GM12891 (cell line): ENCODE measurements at regions not wholly inside any gene's neighbourhood (a gene's known extent, or its start where the extent isn't known, plus 50 kb on each side); places are given as distances from the start of the nearest gene placed in this dataset.
"Not testable (repeated sequence)": the region's sequence is repeated elsewhere in the genome, so short reads cannot be mapped to it uniquely, and the experiment has no call there.

Experiments
- DNase-seq: peaks from one replicate; pipeline ENCODE4 v3.0.0; 2011; ENCODE audit warnings: low spot score; ENCODE audit not compliant: insufficient read length
- FAIRE-seq: peaks from 2 replicates; lab custom pipeline; 2011; peaks lifted over from hg19 to GRCh38; lab: Jason Lieb, UNC
- PAX5 ChIP-seq: IDR thresholded peaks from 2 replicates; pipeline ENCODE4 v1.6.1; 2011; ENCODE audit warnings: low read length, moderate library complexity, mild to moderate bottlenecking; ENCODE audit not compliant: insufficient read depth, severe bottlenecking
- POLR2A ChIP-seq: IDR thresholded peaks from 2 replicates; pipeline ENCODE4 v1.6.1; 2011; ENCODE audit warnings: low read depth, low read length, control low read depth
- POLR2AphosphoS5 ChIP-seq: IDR thresholded peaks from 2 replicates; pipeline ENCODE4 v1.6.1; 2011; ENCODE audit warnings: low read depth, low read length, control low read depth
- POU2F2 ChIP-seq: IDR thresholded peaks from 2 replicates; pipeline ENCODE4 v1.6.1; 2011; ENCODE audit warnings: low read depth, mild to moderate bottlenecking, control low read depth, low read length, moderate library complexity
- SPI1 ChIP-seq: IDR thresholded peaks from 2 replicates; pipeline ENCODE4 v1.6.1; 2011; ENCODE audit warnings: low read depth, low read length, control low read depth
- TAF1 ChIP-seq: IDR thresholded peaks from 2 replicates; pipeline ENCODE4 v1.6.1; 2011; ENCODE audit warnings: low read depth, low read length, control low read depth

DNA sequence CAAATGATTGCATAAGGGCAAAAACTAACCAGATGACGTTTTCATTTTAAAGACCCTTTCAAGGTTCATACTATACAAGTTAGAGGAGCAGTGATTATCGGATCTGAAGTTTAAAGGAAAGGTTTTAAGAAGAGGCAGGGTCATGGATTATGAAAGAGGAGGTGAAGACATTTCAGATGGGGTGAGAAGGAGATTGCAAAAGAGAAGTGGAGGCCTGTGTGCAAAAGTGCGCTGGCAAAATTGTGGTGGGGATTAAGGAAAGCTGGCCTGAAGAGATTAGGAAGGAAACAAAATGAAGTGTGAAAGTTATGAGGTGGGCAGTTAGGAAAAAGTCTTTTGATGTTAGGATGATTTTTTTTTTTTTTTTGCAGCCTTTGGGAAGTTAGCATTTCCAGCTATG is 935.7 kb upstream of the FAM98A start:
- DNase-seq (no peak), FAIRE-seq (no peak)
- TF ChIP-seq PAX5 (no peak), POLR2AphosphoS5 (no peak), TAF1 (no peak), SPI1 (no peak), POLR2A (no peak), POU2F2 (no peak)

DNA sequence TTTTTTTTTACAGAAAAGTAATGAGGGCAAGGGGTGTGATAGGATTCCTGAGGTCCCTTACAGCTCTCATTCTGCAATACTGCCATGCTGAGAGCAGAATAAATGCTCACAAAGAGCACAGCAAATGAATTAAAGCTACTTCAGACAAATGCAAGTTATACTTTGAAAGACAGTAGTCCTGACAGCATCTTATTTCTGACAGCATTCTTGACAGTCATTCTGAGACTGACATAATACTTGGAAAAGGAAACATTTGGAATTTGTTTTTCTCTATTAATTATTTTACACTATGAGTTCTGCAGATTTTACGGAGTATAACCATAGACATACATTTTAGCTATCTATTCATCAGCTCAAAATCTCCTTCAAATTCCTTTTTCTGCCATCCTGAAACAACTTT is 935.2 kb upstream of the FAM98A start:
- DNase-seq (no peak), FAIRE-seq (no peak)
- TF ChIP-seq POLR2AphosphoS5 (no peak), POLR2A (no peak), PAX5 (no peak), SPI1 (no peak), POU2F2 (no peak), TAF1 (no peak)

DNA sequence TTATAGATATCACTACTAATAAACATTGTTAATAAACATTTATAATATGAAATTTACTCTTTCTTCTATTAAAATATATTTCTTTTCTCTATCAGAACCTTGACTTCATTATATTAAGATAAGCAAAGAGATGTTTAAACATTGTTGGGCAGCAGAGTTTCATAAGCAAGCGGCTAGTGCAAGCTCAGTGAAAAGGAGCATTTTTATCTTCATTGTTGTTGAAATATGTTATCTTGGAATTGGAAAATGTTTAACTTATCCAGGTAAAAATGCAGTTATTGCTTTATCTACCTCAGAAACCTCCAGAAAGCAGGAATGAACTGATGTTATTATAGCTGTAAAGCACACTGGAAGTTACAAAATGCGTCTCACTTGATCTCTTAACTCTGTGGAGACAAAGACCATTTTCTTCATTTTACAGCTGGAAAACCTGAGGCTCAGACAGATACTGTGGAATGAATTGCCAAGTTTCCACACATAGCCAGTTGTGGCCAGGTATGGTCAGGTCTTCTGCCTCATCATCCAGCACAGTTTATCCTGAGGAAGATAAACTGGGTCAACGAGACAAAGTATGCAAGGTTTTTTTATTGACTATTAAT is 934.6 kb upstream of the FAM98A start:
- DNase-seq (no peak), FAIRE-seq (no peak)
- TF ChIP-seq SPI1: no peak
- no peak for TF ChIP-seq POLR2AphosphoS5
- no peak for TF ChIP-seq PAX5

DNA sequence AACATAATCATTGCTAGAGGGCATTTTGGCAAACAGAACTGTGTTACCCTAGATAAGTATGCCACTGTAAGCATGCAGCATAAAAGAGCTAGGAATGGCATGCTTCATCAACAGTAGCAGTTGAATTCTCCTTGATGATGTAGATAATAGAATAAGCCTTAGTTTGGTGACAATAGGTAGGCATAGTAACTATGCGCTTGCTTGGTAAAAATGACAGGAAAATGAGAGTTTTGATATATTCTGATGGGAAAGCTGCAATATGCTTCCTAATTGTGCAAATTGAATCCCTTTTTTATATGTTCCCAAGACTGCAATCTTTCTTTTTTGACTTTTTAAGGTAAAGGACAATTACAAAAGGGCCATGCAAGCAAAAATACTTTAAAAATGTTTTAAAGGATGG is 930.9 kb upstream of the FAM98A start:
- no peak for TF ChIP-seq SPI1
- TF ChIP-seq POLR2AphosphoS5: no peak
- TF ChIP-seq TAF1: no peak
- TF ChIP-seq PAX5: no peak
- no peak for TF ChIP-seq POU2F2
- no peak for TF ChIP-seq POLR2A
- FAIRE-seq: no peak

DNA sequence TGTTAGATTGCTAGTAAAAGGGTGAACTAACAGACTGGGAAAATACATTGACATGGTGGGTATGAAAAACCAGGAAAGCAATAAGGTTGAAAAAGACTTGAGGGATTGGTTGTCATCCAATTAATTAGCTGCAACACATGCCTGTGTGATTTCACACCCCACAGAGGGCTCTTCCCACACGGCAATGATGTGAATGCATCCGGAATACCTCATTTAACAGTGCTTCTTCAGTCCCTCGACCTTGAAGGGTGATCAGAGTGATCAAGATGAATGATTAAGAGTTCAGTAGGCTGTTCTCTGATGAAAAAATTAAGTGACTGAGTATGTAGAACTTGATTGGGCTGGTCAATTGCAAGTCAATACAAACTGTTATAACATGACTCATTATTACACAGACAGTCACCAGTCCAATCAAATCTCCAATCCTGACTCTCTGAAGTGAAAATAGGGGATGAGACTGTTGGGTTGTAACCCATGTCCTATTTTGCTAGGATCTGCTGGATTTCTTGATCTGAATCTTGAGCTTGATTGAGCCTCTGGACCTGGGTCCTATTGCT is 924.9 kb upstream of the FAM98A start:
- DNase-seq (no peak), FAIRE-seq (no peak)
- TF ChIP-seq POLR2AphosphoS5 (no peak), POLR2A (no peak), TAF1 (no peak), SPI1 (no peak), PAX5 (no peak), POU2F2 (no peak)

More for the DNA sequence above, 930.9 kb upstream of the FAM98A start:
- no peak for DNase-seq

DNA sequence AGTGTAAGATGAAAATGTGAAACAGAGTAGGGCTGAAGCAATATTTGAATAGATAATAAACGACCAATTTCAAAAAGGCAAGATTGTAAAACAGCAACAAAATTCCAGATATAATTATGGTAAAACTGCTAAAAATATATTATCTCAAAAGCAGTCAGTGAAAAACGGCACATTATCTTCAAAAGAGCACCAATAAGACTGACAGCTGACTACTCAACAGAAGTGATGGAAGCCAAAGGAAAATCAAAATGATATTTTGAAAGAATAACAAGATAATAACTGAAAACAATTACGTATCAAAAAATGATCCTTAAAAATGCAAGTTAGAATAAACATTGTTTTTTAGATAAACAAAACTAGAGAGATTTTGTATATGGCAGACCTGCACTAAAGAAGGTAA is 920.6 kb upstream of the FAM98A start:
- FAIRE-seq: no peak
- TF ChIP-seq PAX5: no peak
- no peak for TF ChIP-seq TAF1
- TF ChIP-seq POU2F2: no peak
- TF ChIP-seq POLR2AphosphoS5: no peak
- TF ChIP-seq SPI1: no peak
- TF ChIP-seq POLR2A: no peak
- DNase-seq: no peak

DNA sequence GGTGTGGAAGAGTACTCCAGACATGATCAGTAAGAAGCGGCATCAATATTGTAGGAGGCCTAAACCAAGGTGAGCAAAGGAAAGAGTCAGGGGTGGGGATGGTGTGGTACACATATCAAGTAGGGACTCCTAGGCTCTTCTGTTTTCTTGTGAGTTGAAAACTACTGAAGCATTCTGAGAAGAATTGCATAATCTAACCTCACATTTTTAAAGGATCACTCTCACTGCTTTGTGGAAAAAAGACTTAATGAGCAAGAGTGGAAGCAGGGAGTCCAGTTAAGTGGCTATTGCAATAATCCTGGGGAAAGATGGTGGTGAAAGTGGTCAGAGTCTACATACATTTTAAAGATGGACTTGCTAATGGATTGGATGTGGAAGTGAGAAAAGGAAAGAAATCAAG is 899.5 kb upstream of the FAM98A start:
- DNase-seq (no peak), FAIRE-seq (no peak)
- TF ChIP-seq POU2F2: no peak

DNA sequence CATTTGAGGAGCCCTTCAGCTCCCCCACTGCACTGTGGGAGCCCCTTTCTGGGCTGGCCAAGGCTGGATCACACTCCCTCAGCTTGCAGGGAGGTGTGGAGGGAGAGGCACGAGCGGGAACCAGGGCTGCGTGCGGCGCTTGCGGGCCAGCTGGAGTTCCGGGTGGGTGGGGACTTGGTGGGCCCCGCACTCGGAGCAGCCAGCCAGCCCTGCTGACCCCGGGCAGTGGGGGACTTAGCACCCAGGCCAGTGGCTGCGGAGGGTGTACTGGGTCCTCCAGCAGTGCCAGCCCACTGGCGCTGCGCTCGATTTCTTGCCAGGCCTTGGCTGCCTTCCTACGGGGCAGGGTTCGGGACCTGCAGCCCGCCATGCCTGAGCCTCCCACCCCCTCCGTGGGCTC is 895.1 kb upstream of the FAM98A start:
- not testable (repeated sequence) for FAIRE-seq, DNase-seq

DNA sequence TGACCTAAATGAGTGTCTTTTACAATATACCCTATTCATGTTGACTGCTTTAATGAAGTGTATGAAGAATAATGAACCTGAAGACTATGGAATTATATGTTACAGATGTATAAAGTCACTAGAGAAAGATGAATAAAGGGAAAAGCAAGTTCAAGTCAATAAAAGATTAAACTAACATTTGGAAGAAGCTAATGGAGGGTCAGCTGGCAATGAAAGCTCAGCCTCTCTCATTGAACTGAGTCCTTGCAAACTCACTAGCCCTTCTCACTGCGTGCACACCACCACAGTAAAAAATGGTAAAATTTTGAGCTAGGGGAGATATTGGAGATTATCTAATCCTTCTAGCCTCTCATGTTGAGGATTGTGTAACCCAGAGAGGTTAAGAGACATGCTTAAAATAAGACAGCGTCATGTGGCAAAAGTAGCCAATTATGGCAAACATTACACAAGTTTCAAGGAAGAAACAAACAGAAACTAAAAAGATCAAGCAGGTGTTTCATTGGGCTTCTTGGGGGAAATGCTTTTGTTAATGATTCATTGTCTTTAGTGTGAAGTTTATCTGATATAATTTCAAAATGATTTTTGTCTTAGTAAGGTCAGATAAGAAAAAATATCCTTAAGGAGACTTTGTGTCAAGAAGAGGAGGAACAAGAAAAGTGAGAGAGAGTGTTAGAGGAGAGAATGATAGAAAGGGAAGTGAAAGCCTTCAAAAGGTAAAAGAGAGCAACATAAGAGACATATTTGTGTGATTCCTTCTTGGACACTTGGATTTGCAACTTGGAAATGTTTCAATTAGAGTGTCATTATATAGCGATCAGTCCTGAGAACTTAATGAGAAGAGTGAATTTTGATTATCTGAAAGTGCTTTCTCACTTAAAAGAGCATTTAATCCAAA is 893.7 kb upstream of the FAM98A start:
- TF ChIP-seq POLR2A (no peak), PAX5 (no peak), TAF1 (no peak), SPI1 (no peak), POU2F2 (no peak), POLR2AphosphoS5 (no peak)
- DNase-seq (no peak), FAIRE-seq (no peak)

DNA sequence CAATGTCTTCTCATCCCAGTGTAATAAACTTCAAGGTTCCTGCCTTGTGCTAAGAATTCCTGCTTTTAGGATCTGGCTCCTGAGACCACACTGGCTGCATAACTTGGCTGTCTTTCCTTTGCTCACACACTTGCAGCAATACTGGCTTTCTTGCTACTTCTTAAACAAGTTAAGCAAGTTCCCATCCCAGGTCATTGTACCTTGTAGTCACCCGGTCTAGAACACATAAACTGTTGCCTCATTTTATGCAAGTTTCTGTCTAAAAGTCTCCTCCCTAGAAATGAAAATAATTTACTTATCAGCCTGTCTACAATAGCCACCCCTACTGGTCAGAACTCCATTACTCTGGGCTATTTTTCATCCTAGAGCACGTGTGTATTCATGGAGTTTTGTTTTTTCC is 887.9 kb upstream of the FAM98A start:
- FAIRE-seq (no peak), DNase-seq (no peak)
- no peak for TF ChIP-seq POU2F2
- no peak for TF ChIP-seq POLR2AphosphoS5
- no peak for TF ChIP-seq PAX5
- no peak for TF ChIP-seq TAF1
- no peak for TF ChIP-seq POLR2A
- no peak for TF ChIP-seq SPI1
